ENCODE measurements at regions not wholly inside any gene's neighbourhood (a gene's known extent, or its start where the extent isn't known, plus 50 kb on each side); places are given as distances from the start of the nearest gene placed in this dataset.

- TF ChIP-seq CTCF (IDR thresholded peaks at IDR 0.05; ENCODE audit: low read depth, low read length, missing control alignments), result no peak
- no peak for DNase-seq (ENCODE audit: extremely low read depth, low read depth)
- no peak overlapping the region for H3K4me3 ChIP-seq (replicated peaks; ENCODE audit: low read depth, low read length)
Measured at GRCh38 chr1:218890451-218890850, 283.2 kb upstream of the LYPLAL1 start.

DNA sequence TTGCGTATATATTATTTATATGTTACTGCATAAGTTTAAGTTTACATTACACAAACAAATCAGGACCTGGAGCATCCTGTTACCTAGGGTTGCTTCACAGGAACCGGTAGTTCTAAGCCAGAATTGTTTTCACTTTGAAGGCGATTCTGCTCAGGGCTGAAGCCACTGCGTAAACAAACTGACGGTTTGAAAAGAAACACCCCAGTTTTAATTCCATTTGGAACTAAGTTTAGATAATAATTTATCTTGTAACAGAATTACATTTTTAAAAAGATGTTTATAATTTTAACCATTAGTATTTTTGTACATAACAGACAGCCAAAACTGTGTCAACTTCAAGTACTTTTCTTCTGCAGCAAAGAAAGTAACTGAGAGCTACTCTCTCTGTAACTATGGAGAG is 282.1 kb upstream of the LYPLAL1 start:
- TF ChIP-seq CTCF (IDR thresholded peaks at IDR 0.05; ENCODE audit: low read depth, low read length, missing control alignments), result no peak
- H3K4me3 ChIP-seq (replicated peaks; ENCODE audit: low read depth, low read length), result no peak overlapping the region
- no peak for DNase-seq (ENCODE audit: extremely low read depth, low read depth)

DNA sequence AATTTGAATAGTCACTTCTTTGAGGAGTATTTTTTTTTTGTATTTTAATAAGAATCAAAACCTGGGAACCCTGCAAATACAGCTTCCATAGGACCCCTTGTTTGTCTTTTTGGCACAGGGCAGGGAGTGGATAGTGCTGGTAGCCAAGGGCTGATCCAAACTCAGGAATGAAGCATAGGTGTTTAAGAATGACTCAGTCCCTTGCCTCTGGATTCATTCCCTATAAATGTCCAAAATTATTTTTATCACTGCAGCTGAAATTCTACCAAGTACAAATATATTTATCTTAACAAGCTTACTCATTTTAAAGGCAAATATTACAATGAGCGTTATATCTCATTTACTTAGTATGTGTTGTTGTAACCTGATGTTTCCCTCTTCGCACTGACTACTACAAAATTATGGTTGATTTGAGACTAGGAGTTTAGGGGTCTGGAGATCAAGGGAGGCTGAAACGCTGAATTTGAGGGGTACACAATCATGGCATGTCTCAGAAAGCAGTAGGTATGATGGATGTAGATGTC is 278.6 kb upstream of the LYPLAL1 start:
- H3K4me3 ChIP-seq (replicated peaks; ENCODE audit: low read depth, low read length), result no peak overlapping the region
- no peak for DNase-seq (ENCODE audit: extremely low read depth, low read depth)
- no peak for TF ChIP-seq CTCF (IDR thresholded peaks at IDR 0.05; ENCODE audit: low read depth, low read length, missing control alignments)

- no peak for TF ChIP-seq CTCF (IDR thresholded peaks at IDR 0.05; ENCODE audit: low read depth, low read length, missing control alignments)
- no peak for DNase-seq (ENCODE audit: extremely low read depth, low read depth)
- no peak overlapping the region for H3K4me3 ChIP-seq (replicated peaks; ENCODE audit: low read depth, low read length)
Measured at GRCh38 chr1:218896202-218896601, 277.5 kb upstream of the LYPLAL1 start.

DNA sequence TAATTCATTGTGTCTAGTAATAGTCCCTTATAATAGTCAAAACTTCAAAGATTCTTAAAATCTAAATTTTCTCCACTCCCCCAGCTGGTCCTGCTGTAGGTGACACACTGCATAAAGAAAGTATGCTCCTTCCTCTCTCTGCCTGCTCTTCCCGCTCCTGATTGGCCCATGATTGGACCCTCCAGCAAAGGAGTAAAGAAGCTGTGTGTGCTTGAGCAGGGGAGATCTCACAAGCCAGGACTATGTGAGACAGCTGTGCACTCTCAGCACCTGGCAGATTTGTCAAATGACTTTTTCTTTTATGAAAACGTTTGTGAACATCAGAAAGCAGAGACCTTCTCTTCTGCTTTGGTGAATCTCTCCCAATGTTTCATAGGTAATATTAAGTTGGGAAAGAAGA is 274.8 kb upstream of the LYPLAL1 start:
- H3K4me3 ChIP-seq (replicated peaks; ENCODE audit: low read depth, low read length), result no peak overlapping the region
- no peak for TF ChIP-seq CTCF (IDR thresholded peaks at IDR 0.05; ENCODE audit: low read depth, low read length, missing control alignments)
- no peak for DNase-seq (ENCODE audit: extremely low read depth, low read depth)

GRCh38 chr1:218900615-218901014 is 273.1 kb upstream of the LYPLAL1 start:
- no peak overlapping the region for H3K4me3 ChIP-seq (replicated peaks; ENCODE audit: low read depth, low read length)
- no peak for DNase-seq (ENCODE audit: extremely low read depth, low read depth)
- TF ChIP-seq CTCF (IDR thresholded peaks at IDR 0.05; ENCODE audit: low read depth, low read length, missing control alignments), result no peak

DNA sequence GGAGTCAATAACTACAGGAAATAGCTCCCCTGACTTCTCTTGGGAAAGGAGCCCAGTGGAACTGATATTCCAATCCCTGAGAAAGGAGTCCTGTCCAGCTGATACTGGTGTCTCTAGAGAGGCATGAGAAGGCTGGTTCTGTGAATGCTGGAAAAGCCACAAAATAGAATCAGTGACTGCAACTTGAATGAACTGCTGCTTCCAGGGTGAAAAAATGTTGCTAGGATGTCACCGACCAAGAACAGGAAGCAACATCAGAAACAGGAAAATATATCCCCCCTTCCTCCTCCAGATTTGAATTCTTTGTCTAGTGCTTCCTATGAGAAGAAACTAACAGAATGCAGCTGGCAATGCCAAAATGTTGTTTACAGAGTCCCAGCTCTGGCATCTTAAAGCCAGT is 269.3 kb upstream of the LYPLAL1 start:
- no peak for TF ChIP-seq CTCF (IDR thresholded peaks at IDR 0.05; ENCODE audit: low read depth, low read length, missing control alignments)
- no peak for DNase-seq (ENCODE audit: extremely low read depth, low read depth)
- H3K4me3 ChIP-seq (replicated peaks; ENCODE audit: low read depth, low read length), result no peak overlapping the region
